NT2/D1 (cell line): ENCODE measurements at regions not wholly inside any gene's neighbourhood (a gene's known extent, or its start where the extent isn't known, plus 50 kb on each side); places are given as distances from the start of the nearest gene placed in this dataset.

ENCODE experiments used
- DNase-seq: peaks from one replicate; pipeline ENCODE4 v3.0.0-alpha.2; 2011; ENCODE audit warnings: low read depth, low spot score
- H3K27me3 ChIP-seq: 2 replicates; pipeline ENCODE4 v1.6.0; 2011; ENCODE audit warnings: mild to moderate bottlenecking; ENCODE audit not compliant: insufficient read length, insufficient read depth
- H3K36me3 ChIP-seq: 2 replicates; pipeline ENCODE4 v1.6.1; 2011; ENCODE audit warnings: mild to moderate bottlenecking, low read length, mixed read lengths; ENCODE audit not compliant: insufficient read depth, insufficient read length
- H3K4me1 ChIP-seq: 2 replicates; pipeline ENCODE4 v1.5.1; 2011; ENCODE audit not compliant: insufficient read depth, insufficient read length
- H3K4me3 ChIP-seq: 2 replicates; pipeline ENCODE4 v1.5.1; 2011; ENCODE audit warnings: low read depth; ENCODE audit not compliant: insufficient read length
- H3K9ac ChIP-seq: 2 replicates; pipeline ENCODE4 v1.6.0; 2011; ENCODE audit warnings: low read depth; ENCODE audit not compliant: insufficient read length
- H3K9me3 ChIP-seq: 2 replicates; pipeline ENCODE4 v1.5.1; 2011; ENCODE audit warnings: mild to moderate bottlenecking, low read length; ENCODE audit not compliant: insufficient read depth
- SUZ12 ChIP-seq: IDR thresholded peaks from 2 replicates; pipeline ENCODE4 v1.6.1; 2011; ENCODE audit not compliant: insufficient read length, insufficient read depth; ENCODE audit errors: extremely low read depth
- YY1 ChIP-seq: IDR thresholded peaks from 2 replicates; pipeline ENCODE4 v1.6.1; 2011; ENCODE audit not compliant: insufficient read length, insufficient read depth
- ZNF274 ChIP-seq: IDR thresholded peaks from 2 replicates; pipeline ENCODE4 v1.6.1; 2011; ENCODE audit warnings: mild to moderate bottlenecking, low read depth, low read length

GRCh38 chr1:101142244-101142643 is 94.6 kb upstream of the S1PR1 start:
- no peak overlapping the region for H3K4me3 ChIP-seq
- no peaks in the 10 kb centered on the region for H3K36me3 ChIP-seq
- no peaks in the 10 kb centered on the region for H3K27me3 ChIP-seq
- H3K9me3 ChIP-seq, result no peaks in the 10 kb centered on the region
- no peak for DNase-seq
- H3K9ac ChIP-seq, result no peak overlapping the region
- H3K4me1 ChIP-seq, result no peaks in the 10 kb centered on the region
- no peak for TF ChIP-seq SUZ12
- TF ChIP-seq ZNF274, result no peak
- TF ChIP-seq YY1, result no peak

DNA sequence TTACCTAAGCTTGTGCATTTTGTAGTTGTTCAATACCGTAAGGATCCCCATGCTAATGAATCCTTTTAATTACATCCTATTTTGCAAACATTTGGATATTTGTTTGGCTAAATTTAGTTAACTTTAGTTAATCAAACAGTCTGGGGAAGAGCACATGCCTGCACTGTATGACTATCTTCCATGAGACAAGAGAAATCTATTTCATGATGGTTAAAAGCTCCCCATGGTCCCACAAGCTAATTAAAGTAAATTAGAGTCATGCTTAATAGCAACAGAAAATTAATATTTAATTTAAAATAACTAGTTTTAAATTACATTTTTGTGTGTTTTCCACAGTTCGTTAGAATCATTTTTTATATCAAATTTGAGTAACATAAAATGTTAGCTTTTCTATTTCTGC is 95.4 kb upstream of the S1PR1 start:
- Histone ChIP-seq H3K4me3 (no peak overlapping the region), H3K36me3 (no peaks in the 10 kb centered on the region), H3K9ac (no peak overlapping the region), H3K4me1 (no peaks in the 10 kb centered on the region), H3K9me3 (no peaks in the 10 kb centered on the region), H3K27me3 (no peaks in the 10 kb centered on the region)
- DNase-seq, result no peak
- TF ChIP-seq ZNF274 (no peak), SUZ12 (no peak), YY1 (no peak)

DNA sequence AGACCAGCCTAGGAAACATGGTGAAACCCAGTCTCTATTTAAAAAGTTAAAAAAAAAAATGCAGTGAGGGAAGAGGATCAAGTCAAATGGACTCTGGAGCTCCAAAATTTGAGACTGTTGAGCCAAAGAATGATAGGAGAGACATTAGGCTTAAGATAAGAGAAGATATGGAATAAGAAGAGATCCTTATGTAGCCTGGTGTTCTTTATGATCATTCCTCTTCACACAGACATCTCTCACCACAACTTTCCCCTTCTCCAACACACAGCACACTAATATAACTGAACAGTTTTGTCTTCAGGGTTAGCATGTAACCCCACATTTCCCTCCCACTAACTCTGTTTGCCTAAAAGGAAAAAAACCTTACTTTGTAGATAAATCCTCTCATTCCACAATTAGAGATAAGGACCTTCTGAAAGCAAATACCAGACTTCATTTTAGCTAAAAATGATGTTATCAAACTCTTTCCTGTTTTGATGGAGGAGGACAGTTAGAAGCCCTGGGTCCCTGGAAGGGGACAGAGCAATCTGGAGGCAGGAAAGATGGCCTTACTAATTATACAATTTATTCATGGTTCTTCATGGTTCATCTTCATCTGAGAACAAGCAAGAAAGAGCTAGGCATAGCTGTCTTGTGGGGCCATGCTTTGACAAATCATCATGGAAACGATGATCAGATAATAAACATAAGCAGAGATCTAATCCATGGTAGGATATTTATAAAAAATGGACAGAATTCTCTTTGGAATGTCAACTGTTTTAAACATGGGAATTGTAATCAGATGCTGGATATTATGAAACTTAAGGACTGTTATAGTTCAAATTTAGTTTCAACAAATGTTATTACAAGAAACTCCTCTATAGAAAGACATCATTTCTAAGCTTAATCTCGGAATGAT is 96.7 kb upstream of the S1PR1 start:
- Histone ChIP-seq H3K36me3 (no peaks in the 10 kb centered on the region), H3K4me3 (no peak overlapping the region), H3K27me3 (no peaks in the 10 kb centered on the region), H3K9ac (no peak overlapping the region), H3K4me1 (no peaks in the 10 kb centered on the region), H3K9me3 (no peaks in the 10 kb centered on the region)
- TF ChIP-seq YY1, result no peak
- DNase-seq, result no peak

- no peak overlapping the region for H3K9ac ChIP-seq
- TF ChIP-seq SUZ12 (no peak), YY1 (no peak), ZNF274 (no peak)
- H3K9me3 ChIP-seq, result no peaks in the 10 kb centered on the region
- no peak for DNase-seq
- no peaks in the 10 kb centered on the region for H3K4me1 ChIP-seq
- no peak overlapping the region for H3K4me3 ChIP-seq
- H3K27me3 ChIP-seq, result no peaks in the 10 kb centered on the region
- no peaks in the 10 kb centered on the region for H3K36me3 ChIP-seq
Measured at GRCh38 chr1:101139130-101139529, 97.7 kb upstream of the S1PR1 start.

GRCh38 chr1:101137144-101138126 is 99.4 kb upstream of the S1PR1 start:
- DNase-seq, result no peak
- Histone ChIP-seq H3K36me3 (no peaks in the 10 kb centered on the region), H3K4me1 (no peaks in the 10 kb centered on the region), H3K9me3 (no peaks in the 10 kb centered on the region), H3K4me3 (no peak overlapping the region), H3K27me3 (no peaks in the 10 kb centered on the region), H3K9ac (no peak overlapping the region)
- TF ChIP-seq SUZ12, result no peak
- TF ChIP-seq ZNF274, result no peak
- TF ChIP-seq YY1, result no peak

DNA sequence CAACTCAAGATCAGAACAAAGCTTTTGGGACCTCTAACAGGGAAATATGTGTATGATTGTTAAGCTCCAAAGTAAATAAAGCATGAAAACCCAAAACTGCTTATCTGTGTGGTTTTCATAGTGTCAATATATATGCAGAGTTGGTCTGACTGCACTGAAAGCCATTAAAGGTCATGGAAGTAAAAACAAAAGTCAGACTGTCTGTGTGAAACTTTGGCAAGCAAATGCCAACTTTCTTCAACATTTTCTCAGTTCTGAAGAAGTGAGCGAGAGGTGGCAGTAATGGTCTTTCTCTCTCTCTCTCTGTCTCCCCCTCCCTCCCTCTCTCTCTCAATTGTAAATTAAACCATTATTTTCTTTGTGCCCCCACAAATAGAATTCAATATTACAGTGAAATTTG is 100.1 kb upstream of the S1PR1 start:
- Histone ChIP-seq H3K9ac (no peak overlapping the region), H3K4me3 (no peak overlapping the region), H3K27me3 (no peaks in the 10 kb centered on the region), H3K9me3 (no peaks in the 10 kb centered on the region), H3K36me3 (no peaks in the 10 kb centered on the region), H3K4me1 (no peaks in the 10 kb centered on the region)
- no peak for TF ChIP-seq SUZ12
- no peak for DNase-seq

DNA sequence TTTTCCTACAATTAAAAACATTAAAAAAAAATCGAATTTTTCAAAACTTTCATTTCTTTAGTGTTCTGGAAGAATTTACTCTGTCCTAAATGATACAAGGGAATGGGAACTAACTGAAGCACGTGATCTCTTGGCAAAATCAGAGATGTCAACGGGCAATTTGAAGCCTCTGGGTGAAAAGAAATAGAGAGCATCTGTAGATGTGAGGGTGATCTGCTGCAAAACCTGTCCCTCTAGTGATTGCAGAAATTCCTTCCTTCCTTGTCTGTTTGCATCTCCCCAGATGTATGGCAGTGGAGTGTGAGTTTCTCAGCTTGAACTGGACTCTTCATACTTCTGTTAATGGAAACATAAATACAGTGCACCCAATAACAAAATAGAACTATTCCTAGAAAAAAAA is 100.5 kb upstream of the S1PR1 start:
- no peak overlapping the region for H3K4me3 ChIP-seq
- no peaks in the 10 kb centered on the region for H3K9me3 ChIP-seq
- TF ChIP-seq ZNF274 (no peak), YY1 (no peak), SUZ12 (no peak)
- H3K4me1 ChIP-seq, result no peaks in the 10 kb centered on the region
- no peak for DNase-seq
- no peaks in the 10 kb centered on the region for H3K36me3 ChIP-seq
- H3K27me3 ChIP-seq, result no peaks in the 10 kb centered on the region
- H3K9ac ChIP-seq, result no peak overlapping the region
